Adipocyte (in vitro differentiated cells): ENCODE measurements at regions not wholly inside any gene's neighbourhood (a gene's known extent, or its start where the extent isn't known, plus 50 kb on each side); places are given as distances from the start of the nearest gene placed in this dataset.

Experiments
- DNase-seq: peaks from one replicate; pipeline ENCODE4 v3.0.0-alpha.2; 2015; ENCODE audit warnings: low read depth
- H3K27me3 ChIP-seq: replicated peaks from 2 replicates; pipeline ENCODE4 v1.7.0; 2013; ENCODE audit warnings: mild to moderate bottlenecking, low read length, moderate library complexity; ENCODE audit not compliant: control insufficient read depth, insufficient read depth
- H3K36me3 ChIP-seq: 2 replicates; pipeline ENCODE4 v1.7.0; 2013; ENCODE audit warnings: low read length, mild to moderate bottlenecking, moderate library complexity; ENCODE audit not compliant: control insufficient read depth, insufficient read depth, severe bottlenecking
- H3K4me1 ChIP-seq: 2 replicates; pipeline ENCODE4 v1.7.0; 2013; ENCODE audit warnings: mild to moderate bottlenecking, low read length, moderate library complexity; ENCODE audit not compliant: control insufficient read depth, insufficient read depth
- H3K4me3 ChIP-seq: 2 replicates; pipeline ENCODE4 v1.7.0; 2013; ENCODE audit warnings: mild to moderate bottlenecking, low read length, moderate library complexity
- H3K9ac ChIP-seq: 2 replicates; pipeline ENCODE4 v1.7.0; 2013; ENCODE audit warnings: mild to moderate bottlenecking, low read length, moderate library complexity
- H3K9me3 ChIP-seq: 2 replicates; pipeline ENCODE4 v1.7.0; 2013; ENCODE audit warnings: mild to moderate bottlenecking, low read length, moderate library complexity; ENCODE audit not compliant: control insufficient read depth

DNA sequence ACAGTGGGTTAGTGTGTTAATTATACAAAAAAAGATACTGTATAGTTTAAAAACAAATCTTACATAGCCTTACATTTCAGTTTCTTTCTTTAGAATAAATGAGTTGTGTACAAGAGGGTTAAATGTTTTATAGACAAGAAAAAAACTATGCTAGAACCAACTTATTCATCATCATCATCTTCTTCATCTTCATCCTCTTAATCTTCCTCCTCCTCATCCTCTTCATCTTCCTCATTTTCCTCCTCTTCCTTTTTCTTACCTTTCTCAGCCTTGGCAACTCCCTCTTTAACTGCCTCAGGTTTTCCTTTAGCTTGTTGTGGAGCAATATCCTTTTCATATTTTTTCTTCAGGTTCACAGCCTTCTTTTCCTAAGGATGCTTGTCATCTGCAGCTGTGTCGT is 53.7 kb downstream of the RPS12 start:
- Histone ChIP-seq H3K9ac (no peak overlapping the region), H3K4me1 (peaks cover 7% of the 10 kb centered on the region), H3K4me3 (no peak overlapping the region), H3K27me3 (no peaks in the 10 kb centered on the region), H3K36me3 (no peaks in the 10 kb centered on the region), H3K9me3 (no peaks in the 10 kb centered on the region)
- no peak for DNase-seq

- no peaks in the 10 kb centered on the region for H3K4me1 ChIP-seq
- no peak overlapping the region for H3K4me3 ChIP-seq
- H3K36me3 ChIP-seq = no peaks in the 10 kb centered on the region
- no peak overlapping the region for H3K9ac ChIP-seq
- no peak for DNase-seq
- H3K9me3 ChIP-seq = peaks cover 4% of the 10 kb centered on the region
- H3K27me3 ChIP-seq = no peaks in the 10 kb centered on the region
Observed at GRCh38 chr6:132872923-132873322, 58.6 kb downstream of the RPS12 start.

- Histone ChIP-seq H3K9ac (no peak overlapping the region), H3K36me3 (no peaks in the 10 kb centered on the region), H3K4me3 (no peak overlapping the region), H3K4me1 (no peaks in the 10 kb centered on the region), H3K9me3 (peaks cover 4% of the 10 kb centered on the region), H3K27me3 (no peaks in the 10 kb centered on the region)
- no peak for DNase-seq
Observed at GRCh38 chr6:132877003-132877402, 62.6 kb downstream of the RPS12 start.

DNA sequence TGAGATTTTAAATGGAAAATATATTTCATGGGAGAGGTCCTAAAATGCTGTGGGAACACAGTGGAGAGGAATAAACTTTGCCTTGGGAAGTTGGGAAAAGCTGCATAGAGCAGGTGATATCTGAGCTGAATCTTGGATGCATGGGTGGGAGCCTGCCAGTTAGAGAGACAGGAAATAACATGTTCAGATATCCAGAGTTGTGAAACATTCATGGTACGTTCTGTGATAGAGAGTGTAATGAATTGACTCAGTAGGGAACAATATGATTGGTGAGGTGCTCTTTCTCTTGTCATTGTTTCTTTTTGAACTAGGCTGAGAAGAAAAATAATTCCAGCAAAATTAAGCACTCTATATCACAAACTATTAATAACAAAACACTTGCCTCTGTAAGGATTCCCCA is 72.8 kb downstream of the RPS12 start:
- Histone ChIP-seq H3K4me3 (no peak overlapping the region), H3K9ac (no peak overlapping the region), H3K27me3 (peaks cover 6% of the 10 kb centered on the region), H3K4me1 (no peaks in the 10 kb centered on the region), H3K9me3 (no peaks in the 10 kb centered on the region), H3K36me3 (no peaks in the 10 kb centered on the region)
- DNase-seq = no peak

DNA sequence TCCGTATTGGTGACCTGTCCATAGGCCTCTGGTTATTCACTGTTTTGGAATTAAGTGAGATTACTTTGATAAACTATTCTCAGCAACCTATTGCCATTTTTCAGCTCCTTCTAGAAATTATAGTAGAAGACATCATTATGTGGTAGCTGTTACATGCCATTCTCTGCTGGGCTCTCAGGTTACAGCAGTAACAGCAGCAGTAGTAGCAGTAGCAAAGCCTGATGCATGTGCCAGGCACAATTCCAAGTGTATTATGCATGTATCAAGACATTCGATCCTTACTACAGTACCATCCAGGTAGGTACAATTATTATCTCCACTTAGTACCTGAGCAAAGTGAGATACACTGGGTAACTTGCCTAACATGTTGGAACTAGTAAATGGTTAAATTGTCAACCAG is 74.3 kb downstream of the RPS12 start:
- Histone ChIP-seq H3K4me3 (no peak overlapping the region), H3K4me1 (no peaks in the 10 kb centered on the region), H3K36me3 (no peaks in the 10 kb centered on the region), H3K9me3 (no peaks in the 10 kb centered on the region), H3K9ac (no peak overlapping the region), H3K27me3 (peaks cover 6% of the 10 kb centered on the region)
- peak; percentile 23 for DNase-seq

GRCh38 chr6:132892929-132893771 is 78.8 kb downstream of the RPS12 start:
- H3K4me3 ChIP-seq = no peak overlapping the region
- DNase-seq = peak; percentile 21
- no peaks in the 10 kb centered on the region for H3K4me1 ChIP-seq
- no peak overlapping the region for H3K9ac ChIP-seq
- H3K27me3 ChIP-seq = peaks cover 3% of the 10 kb centered on the region
- H3K36me3 ChIP-seq = no peaks in the 10 kb centered on the region
- H3K9me3 ChIP-seq = no peaks in the 10 kb centered on the region

DNA sequence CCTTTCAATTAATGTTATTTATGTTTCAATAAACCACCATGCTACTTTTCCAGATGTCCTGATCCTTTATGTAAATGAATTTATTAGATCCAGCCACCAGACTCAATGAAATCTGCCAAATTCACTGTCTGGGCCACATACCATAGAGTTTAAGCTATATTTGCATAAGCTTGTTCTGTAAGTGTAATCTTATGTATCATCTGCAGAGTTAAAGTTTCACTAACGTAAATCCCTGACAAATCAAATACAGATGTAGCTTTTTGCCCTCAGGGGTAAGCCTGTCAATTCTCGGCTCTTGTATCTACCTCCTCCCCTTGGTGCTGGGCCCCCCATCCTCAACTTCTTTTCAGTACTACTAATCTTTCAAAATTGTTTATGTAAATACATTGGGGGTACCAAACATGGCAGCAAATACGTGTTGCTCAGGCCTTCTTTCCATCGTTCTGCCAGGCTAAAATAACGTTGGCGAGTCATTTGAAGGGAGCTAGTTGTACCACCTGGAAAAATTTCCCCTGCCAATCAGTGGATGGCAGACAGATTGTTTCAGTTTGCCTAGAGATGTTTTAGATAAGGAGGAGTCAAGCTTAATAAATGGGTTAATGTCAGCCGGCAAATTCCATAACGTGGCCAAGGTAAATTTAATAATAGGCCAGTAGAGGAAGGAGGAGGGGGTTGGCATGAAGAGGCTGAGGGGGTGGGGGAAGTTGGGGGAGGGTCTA is 79.6 kb downstream of the RPS12 start:
- no peaks in the 10 kb centered on the region for H3K27me3 ChIP-seq
- peak; percentile 63 for DNase-seq
- H3K4me1 ChIP-seq = no peaks in the 10 kb centered on the region
- H3K9me3 ChIP-seq = no peaks in the 10 kb centered on the region
- no peaks in the 10 kb centered on the region for H3K36me3 ChIP-seq
- no peak overlapping the region for H3K9ac ChIP-seq
- H3K4me3 ChIP-seq = no peak overlapping the region

DNA sequence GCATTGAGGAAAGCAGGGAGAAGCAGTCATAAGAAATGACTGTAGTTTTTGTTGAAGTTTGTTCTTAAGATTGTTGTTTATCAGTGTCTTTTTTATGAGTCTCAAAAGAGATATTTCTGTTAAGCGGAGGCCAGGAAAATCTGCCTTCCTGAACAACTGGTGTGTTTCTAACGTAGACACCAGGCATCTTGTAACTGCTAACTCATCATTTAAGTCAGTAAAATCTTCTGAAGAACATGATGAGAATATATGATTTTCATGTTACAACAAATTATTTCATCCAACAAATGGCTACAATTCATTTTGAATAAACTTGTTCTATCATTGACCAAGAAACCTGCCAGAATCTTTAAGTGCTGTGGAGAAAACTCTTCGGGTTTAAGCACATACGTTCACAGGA is 84.0 kb downstream of the RPS12 start:
- Histone ChIP-seq H3K4me1 (no peaks in the 10 kb centered on the region), H3K27me3 (peaks cover 3% of the 10 kb centered on the region), H3K4me3 (no peak overlapping the region), H3K9me3 (no peaks in the 10 kb centered on the region), H3K9ac (no peak overlapping the region), H3K36me3 (no peaks in the 10 kb centered on the region)
- no peak for DNase-seq

- Histone ChIP-seq H3K4me3 (no peak overlapping the region), H3K9me3 (no peaks in the 10 kb centered on the region), H3K9ac (no peak overlapping the region), H3K27me3 (peaks cover 3% of the 10 kb centered on the region), H3K4me1 (no peaks in the 10 kb centered on the region), H3K36me3 (no peaks in the 10 kb centered on the region)
- DNase-seq = no peak
Observed at GRCh38 chr6:132900849-132901248, 86.5 kb downstream of the RPS12 start.

DNA sequence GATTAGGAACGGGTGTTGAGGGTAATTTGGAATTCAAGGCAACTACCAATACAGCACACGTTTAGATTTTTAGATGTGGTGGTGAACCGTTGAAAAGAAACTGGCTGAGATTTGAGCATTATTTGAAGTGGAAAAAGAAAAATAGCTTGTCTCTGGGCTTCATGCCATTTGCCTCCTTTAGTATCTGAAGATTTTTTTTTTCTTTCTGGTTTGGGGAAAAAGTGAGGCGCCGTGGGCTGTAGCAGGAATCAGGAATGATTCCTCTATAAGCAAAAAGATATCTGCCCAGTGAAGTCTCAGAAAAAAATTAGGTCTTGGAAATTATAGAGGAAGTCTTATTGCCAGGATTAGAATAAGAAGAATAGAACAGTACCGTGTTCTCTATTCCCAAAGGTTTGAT is 88.5 kb downstream of the RPS12 start:
- peaks cover 6% of the 10 kb centered on the region for H3K4me1 ChIP-seq

GRCh38 chr6:132907231-132907630 is 92.9 kb downstream of the RPS12 start:
- H3K27me3 ChIP-seq = no peaks in the 10 kb centered on the region
- H3K9ac ChIP-seq = no peak overlapping the region
- peaks cover 10% of the 10 kb centered on the region for H3K4me1 ChIP-seq
- no peak for DNase-seq
- H3K36me3 ChIP-seq = no peaks in the 10 kb centered on the region
- no peaks in the 10 kb centered on the region for H3K9me3 ChIP-seq
- no peak overlapping the region for H3K4me3 ChIP-seq

More for the DNA sequence above, 88.5 kb downstream of the RPS12 start:
- Histone ChIP-seq H3K4me3 (no peak overlapping the region), H3K9ac (no peak overlapping the region), H3K27me3 (peaks cover 3% of the 10 kb centered on the region), H3K9me3 (no peaks in the 10 kb centered on the region), H3K36me3 (no peaks in the 10 kb centered on the region)
- no peak for DNase-seq
